ENCODE measurements at regions not wholly inside any gene's neighbourhood (a gene's known extent, or its start where the extent isn't known, plus 50 kb on each side); places are given as distances from the start of the nearest gene placed in this dataset.

- Histone ChIP-seq H3K27ac (ENCODE audit: low read length) (no peak overlapping the region), H3K4me3 (ENCODE audit: low read depth in 2 of 2, low read length in 2 of 2) (no peak overlapping the region), H3K9me3 (ENCODE audit: control insufficient read depth, insufficient read depth, low read depth, low read length) (no peaks in the 10 kb centered on the region), H3K36me3 (ENCODE audit: control insufficient read depth, insufficient read depth, low read length) (no peaks in the 10 kb centered on the region), H3K4me1 (ENCODE audit: control insufficient read depth, insufficient read depth, low read length) (no peaks in the 10 kb centered on the region), H3K27me3 (ENCODE audit: control insufficient read depth, insufficient read depth, low read length) (no peaks in the 10 kb centered on the region)
- CTCF ChIA-PET: no interaction called here
- BruUV-seq (replicated peaks): no TSS peak
- in situ Hi-C loops (cut with HindIII; ENCODE audit: low pct_unique_long_range_greater_than_20kb, low sequenced_read_pairs): no loop called here
- intact Hi-C loops (cut with micrococcal nuclease; ENCODE audit: unreplicated experiment): no loop called here
- POLR2A ChIA-PET: no interaction called here
- TF ChIP-seq POLR2AphosphoS5 (IDR thresholded peaks at IDR 0.05; ENCODE audit: low read depth, low read length) (no peak), REST (IDR thresholded peaks at IDR 0.05; ENCODE audit: insufficient read depth in 1 of 2, low read depth in 2 of 2, low read length in 1 of 2) (no peak), SIN3A (IDR thresholded peaks at IDR 0.05; ENCODE audit: borderline replicate concordance, insufficient read depth, low read depth, low read length) (no peak), TCF7L2 (IDR thresholded peaks at IDR 0.05; ENCODE audit: low read depth, low read length) (no peak), CTCF (IDR thresholded peaks at IDR 0.05) (no peak)
- DNase-seq (ENCODE audit: low read depth, low spot score) (no peak), ATAC-seq (no peak)
These were observed 93.7 kb downstream of the LHX2 start for GRCh38 chr9:124105266-124105665.

DNA sequence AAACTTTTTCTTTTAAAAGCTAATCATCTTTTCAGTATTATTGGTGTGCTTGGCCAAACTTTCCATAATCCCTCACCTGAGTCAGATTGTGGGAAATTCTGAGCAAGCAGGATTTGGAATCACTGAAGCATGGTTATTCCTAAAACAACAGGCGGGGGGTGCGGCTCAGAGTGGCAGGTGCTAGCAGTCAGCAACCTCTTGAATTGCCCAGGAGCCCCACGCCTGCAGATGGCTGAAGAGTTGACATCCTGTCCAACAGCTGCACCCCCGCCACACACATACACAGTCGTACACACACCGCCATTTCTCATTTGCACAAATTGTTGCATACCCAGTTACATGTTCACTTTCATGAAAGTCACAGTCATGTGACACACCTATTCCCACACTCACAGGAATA is 96.6 kb downstream of the LHX2 start:
- intact Hi-C loops (cut with micrococcal nuclease; ENCODE audit: unreplicated experiment) (no loop called here), in situ Hi-C loops (cut with HindIII; ENCODE audit: low pct_unique_long_range_greater_than_20kb, low sequenced_read_pairs) (no loop called here)
- DNase-seq (ENCODE audit: low read depth, low spot score) (no peak), ATAC-seq (no peak)
- Histone ChIP-seq H3K4me3 (ENCODE audit: low read depth in 2 of 2, low read length in 2 of 2) (no peak overlapping the region), H3K27me3 (ENCODE audit: control insufficient read depth, insufficient read depth, low read length) (no peaks in the 10 kb centered on the region), H3K4me1 (ENCODE audit: control insufficient read depth, insufficient read depth, low read length) (no peaks in the 10 kb centered on the region), H3K36me3 (ENCODE audit: control insufficient read depth, insufficient read depth, low read length) (no peaks in the 10 kb centered on the region), H3K27ac (ENCODE audit: low read length) (no peak overlapping the region), H3K9me3 (ENCODE audit: control insufficient read depth, insufficient read depth, low read depth, low read length) (no peaks in the 10 kb centered on the region)
- no TSS peak for BruUV-seq (replicated peaks)
- no peak for TF ChIP-seq TCF7L2 (IDR thresholded peaks at IDR 0.05; ENCODE audit: low read depth, low read length)
- no peak for TF ChIP-seq POLR2AphosphoS5 (IDR thresholded peaks at IDR 0.05; ENCODE audit: low read depth, low read length)
- no peak for TF ChIP-seq REST (IDR thresholded peaks at IDR 0.05; ENCODE audit: insufficient read depth in 1 of 2, low read depth in 2 of 2, low read length in 1 of 2)
- TF ChIP-seq SIN3A (IDR thresholded peaks at IDR 0.05; ENCODE audit: borderline replicate concordance, insufficient read depth, low read depth, low read length): no peak
- no peak for TF ChIP-seq CTCF (IDR thresholded peaks at IDR 0.05)
- CTCF ChIA-PET: no interaction called here
- POLR2A ChIA-PET: no interaction called here
